GM23338 (cell line): ENCODE measurements at regions not wholly inside any gene's neighbourhood (a gene's known extent, or its start where the extent isn't known, plus 50 kb on each side); places are given as distances from the start of the nearest gene placed in this dataset.

Experiments
- ATAC-seq: fragments of 200-7000 bp; cut with Tn5 transposase; 3 replicates; pipeline ENCODE4 v1.9.1; 2020
- DNase-seq: peaks from one replicate; pipeline ENCODE4 v3.0.0-alpha.2; 2015; ENCODE audit warnings: low spot score
- H2AFZ ChIP-seq: fragments of 200-600 bp; sonication (generic); 2 replicates; pipeline ENCODE4 v1.8.0; 2016; ENCODE audit warnings: antibody characterized with exemption, mild to moderate bottlenecking, moderate library complexity
- H3F3A ChIP-seq: fragments of 200-600 bp; sonication (generic); replicated peaks from 2 replicates; pipeline ENCODE4 v1.8.0; 2017; ENCODE audit warnings: antibody characterized with exemption, mixed run types, low read depth
- H3K27ac ChIP-seq: fragments of 200-600 bp; sonication (generic); 2 replicates; pipeline ENCODE4 v1.6.1; 2016; ENCODE audit warnings: low read depth
- H3K27me3 ChIP-seq: fragments of 200-600 bp; sonication (generic); 2 replicates; pipeline ENCODE4 v1.8.0; 2016; ENCODE audit warnings: mild to moderate bottlenecking, mixed run types, moderate library complexity; ENCODE audit not compliant: insufficient read depth
- H3K36me3 ChIP-seq: fragments of 200-600 bp; sonication (generic); 2 replicates; pipeline ENCODE4 v1.8.0; 2016; ENCODE audit warnings: mild to moderate bottlenecking; ENCODE audit not compliant: insufficient read depth
- H3K4me1 ChIP-seq: fragments of 200-600 bp; sonication (generic); 2 replicates; pipeline ENCODE4 v1.8.0; 2016; ENCODE audit warnings: mild to moderate bottlenecking, moderate library complexity; ENCODE audit not compliant: insufficient read depth
- H3K4me2 ChIP-seq: fragments of 200-600 bp; sonication (generic); 2 replicates; pipeline ENCODE4 v1.7.1; 2017; ENCODE audit warnings: mixed run types
- H3K4me3 ChIP-seq: fragments of 200-600 bp; sonication (generic); 2 replicates; pipeline ENCODE4 v1.6.1; 2016; ENCODE audit warnings: mixed run types
- H3K79me2 ChIP-seq: fragments of 200-600 bp; sonication (generic); replicated peaks from 2 replicates; pipeline ENCODE4 v1.8.0; 2017; ENCODE audit warnings: mild to moderate bottlenecking; ENCODE audit not compliant: insufficient read depth
- H3K9me2 ChIP-seq: fragments of 200-600 bp; sonication (generic); 2 replicates; pipeline ENCODE4 v1.8.0; 2017; ENCODE audit not compliant: insufficient read depth
- H4K20me1 ChIP-seq: fragments of 200-600 bp; sonication (generic); replicated peaks from 2 replicates; pipeline ENCODE4 v1.8.0; 2017; ENCODE audit warnings: mild to moderate bottlenecking; ENCODE audit not compliant: insufficient read depth
- H3K27ac Mint-ChIP-seq: 2 replicates; pipeline ENCODE4 v1.8.0; 2020; ENCODE audit warnings: inconsistent platforms, mild to moderate bottlenecking, moderate library complexity, mixed read lengths
- H3K27me3 Mint-ChIP-seq: 3 replicates; pipeline ENCODE4 v1.8.0; 2022; ENCODE audit warnings: low read depth, mild to moderate bottlenecking, moderate library complexity, mixed read lengths, inconsistent platforms; ENCODE audit not compliant: insufficient read depth, poor library complexity
- H3K36me3 Mint-ChIP-seq: 3 replicates; pipeline ENCODE4 v1.8.0; 2021; ENCODE audit warnings: low read depth, mild to moderate bottlenecking, inconsistent platforms, moderate library complexity, mixed read lengths
- H3K4me1 Mint-ChIP-seq: 3 replicates; pipeline ENCODE4 v1.8.0; 2020; ENCODE audit warnings: mild to moderate bottlenecking, inconsistent platforms, mixed read lengths
- H3K4me3 Mint-ChIP-seq: 3 replicates; pipeline ENCODE4 v1.8.0; 2021; ENCODE audit warnings: moderate library complexity, mild to moderate bottlenecking, inconsistent platforms, mixed read lengths
- H3K9me3 Mint-ChIP-seq: 3 replicates; pipeline ENCODE4 v1.8.0; 2020; ENCODE audit warnings: moderate library complexity, mild to moderate bottlenecking, inconsistent platforms, mixed read lengths
- CREB1 ChIP-seq: fragments of 250-450 bp; sonication (Bioruptor Pico); IDR thresholded peaks from 2 replicates; pipeline ENCODE4 v1.5.0; 2020; ENCODE audit warnings: low read depth, mild to moderate bottlenecking, moderate library complexity
- ETS1 ChIP-seq: IDR thresholded peaks from 2 replicates; pipeline ENCODE4 v1.6.1; 2016; ENCODE audit warnings: antibody characterized with exemption
- EZH2 ChIP-seq: fragments of 200-600 bp; sonication (generic); IDR thresholded peaks from one replicate; pipeline ENCODE4 v1.8.0; 2017; ENCODE audit warnings: antibody characterized with exemption, mild to moderate bottlenecking, low read depth; ENCODE audit not compliant: unreplicated experiment
- EZH2phosphoT487 ChIP-seq: fragments of 200-600 bp; sonication (generic); IDR thresholded peaks from one replicate; pipeline ENCODE4 v1.8.1; 2018; ENCODE audit warnings: antibody characterized with exemption; ENCODE audit not compliant: unreplicated experiment
- JUNB ChIP-seq: IDR thresholded peaks from one replicate; pipeline ENCODE4 v1.6.1; 2016; ENCODE audit warnings: antibody characterized with exemption; ENCODE audit not compliant: unreplicated experiment
- NANOG ChIP-seq: IDR thresholded peaks from 2 replicates; pipeline ENCODE4 v1.6.1; 2016; ENCODE audit warnings: antibody characterized with exemption, borderline replicate concordance
- POLR2AphosphoS5 ChIP-seq: IDR thresholded peaks from 2 replicates; pipeline ENCODE4 v1.6.1; 2016; ENCODE audit warnings: antibody characterized with exemption, low read depth
- REST ChIP-seq: IDR thresholded peaks from one replicate; pipeline ENCODE4 v1.6.1; 2018; ENCODE audit warnings: antibody characterized with exemption; ENCODE audit not compliant: unreplicated experiment
- STAT1 ChIP-seq: IDR thresholded peaks from one replicate; pipeline ENCODE4 v1.6.1; 2016; ENCODE audit warnings: antibody characterized with exemption; ENCODE audit not compliant: unreplicated experiment
- ZNF114 ChIP-seq: fragments of 250-450 bp; sonication (Bioruptor Pico); IDR thresholded peaks from 2 replicates; pipeline ENCODE4 v1.5.0; 2020; ENCODE audit warnings: mild to moderate bottlenecking, moderate library complexity
- ZNF331 ChIP-seq: fragments of 250-450 bp; sonication (Bioruptor Pico); IDR thresholded peaks from 2 replicates; pipeline ENCODE4 v1.5.0; 2020; ENCODE audit warnings: low read depth, mild to moderate bottlenecking, moderate library complexity
- TF ChIP-seq, protein P1 (sequence below): fragments of 250-450 bp; sonication (Bioruptor Pico); IDR thresholded peaks from 2 replicates; pipeline ENCODE4 v1.5.0; 2020; ENCODE audit warnings: mild to moderate bottlenecking, moderate library complexity
- TF ChIP-seq, protein P2 (sequence below), 2 experiments: fragments of 200-600 bp in 1 of 2; sonication (generic) in 1 of 2; conservative IDR thresholded peaks; 2 replicates each; pipeline versions ENCODE4 v1.5.1 to v1.6.1; 2016 to 2017; ENCODE audit warnings: antibody characterized with exemption in 2 of 2, low read depth in 2 of 2, mild to moderate bottlenecking in 2 of 2, moderate library complexity in 1 of 2

GRCh38 chr4:173852775-173853174, 322.7 kb upstream of the HAND2 start:
- no peaks in the 10 kb centered on the region for H4K20me1 ChIP-seq
- TF ChIP-seq EZH2 (no peak), ZNF114 (no peak), POLR2AphosphoS5 (no peak), NANOG (no peak), EZH2phosphoT487 (no peak), STAT1 (no peak), CREB1 (no peak), ZNF331 (CRISPR knock-in tag) (no peak), REST (no peak), ETS1 (no peak), JUNB (no peak)
- TF ChIP-seq, protein P1, sequence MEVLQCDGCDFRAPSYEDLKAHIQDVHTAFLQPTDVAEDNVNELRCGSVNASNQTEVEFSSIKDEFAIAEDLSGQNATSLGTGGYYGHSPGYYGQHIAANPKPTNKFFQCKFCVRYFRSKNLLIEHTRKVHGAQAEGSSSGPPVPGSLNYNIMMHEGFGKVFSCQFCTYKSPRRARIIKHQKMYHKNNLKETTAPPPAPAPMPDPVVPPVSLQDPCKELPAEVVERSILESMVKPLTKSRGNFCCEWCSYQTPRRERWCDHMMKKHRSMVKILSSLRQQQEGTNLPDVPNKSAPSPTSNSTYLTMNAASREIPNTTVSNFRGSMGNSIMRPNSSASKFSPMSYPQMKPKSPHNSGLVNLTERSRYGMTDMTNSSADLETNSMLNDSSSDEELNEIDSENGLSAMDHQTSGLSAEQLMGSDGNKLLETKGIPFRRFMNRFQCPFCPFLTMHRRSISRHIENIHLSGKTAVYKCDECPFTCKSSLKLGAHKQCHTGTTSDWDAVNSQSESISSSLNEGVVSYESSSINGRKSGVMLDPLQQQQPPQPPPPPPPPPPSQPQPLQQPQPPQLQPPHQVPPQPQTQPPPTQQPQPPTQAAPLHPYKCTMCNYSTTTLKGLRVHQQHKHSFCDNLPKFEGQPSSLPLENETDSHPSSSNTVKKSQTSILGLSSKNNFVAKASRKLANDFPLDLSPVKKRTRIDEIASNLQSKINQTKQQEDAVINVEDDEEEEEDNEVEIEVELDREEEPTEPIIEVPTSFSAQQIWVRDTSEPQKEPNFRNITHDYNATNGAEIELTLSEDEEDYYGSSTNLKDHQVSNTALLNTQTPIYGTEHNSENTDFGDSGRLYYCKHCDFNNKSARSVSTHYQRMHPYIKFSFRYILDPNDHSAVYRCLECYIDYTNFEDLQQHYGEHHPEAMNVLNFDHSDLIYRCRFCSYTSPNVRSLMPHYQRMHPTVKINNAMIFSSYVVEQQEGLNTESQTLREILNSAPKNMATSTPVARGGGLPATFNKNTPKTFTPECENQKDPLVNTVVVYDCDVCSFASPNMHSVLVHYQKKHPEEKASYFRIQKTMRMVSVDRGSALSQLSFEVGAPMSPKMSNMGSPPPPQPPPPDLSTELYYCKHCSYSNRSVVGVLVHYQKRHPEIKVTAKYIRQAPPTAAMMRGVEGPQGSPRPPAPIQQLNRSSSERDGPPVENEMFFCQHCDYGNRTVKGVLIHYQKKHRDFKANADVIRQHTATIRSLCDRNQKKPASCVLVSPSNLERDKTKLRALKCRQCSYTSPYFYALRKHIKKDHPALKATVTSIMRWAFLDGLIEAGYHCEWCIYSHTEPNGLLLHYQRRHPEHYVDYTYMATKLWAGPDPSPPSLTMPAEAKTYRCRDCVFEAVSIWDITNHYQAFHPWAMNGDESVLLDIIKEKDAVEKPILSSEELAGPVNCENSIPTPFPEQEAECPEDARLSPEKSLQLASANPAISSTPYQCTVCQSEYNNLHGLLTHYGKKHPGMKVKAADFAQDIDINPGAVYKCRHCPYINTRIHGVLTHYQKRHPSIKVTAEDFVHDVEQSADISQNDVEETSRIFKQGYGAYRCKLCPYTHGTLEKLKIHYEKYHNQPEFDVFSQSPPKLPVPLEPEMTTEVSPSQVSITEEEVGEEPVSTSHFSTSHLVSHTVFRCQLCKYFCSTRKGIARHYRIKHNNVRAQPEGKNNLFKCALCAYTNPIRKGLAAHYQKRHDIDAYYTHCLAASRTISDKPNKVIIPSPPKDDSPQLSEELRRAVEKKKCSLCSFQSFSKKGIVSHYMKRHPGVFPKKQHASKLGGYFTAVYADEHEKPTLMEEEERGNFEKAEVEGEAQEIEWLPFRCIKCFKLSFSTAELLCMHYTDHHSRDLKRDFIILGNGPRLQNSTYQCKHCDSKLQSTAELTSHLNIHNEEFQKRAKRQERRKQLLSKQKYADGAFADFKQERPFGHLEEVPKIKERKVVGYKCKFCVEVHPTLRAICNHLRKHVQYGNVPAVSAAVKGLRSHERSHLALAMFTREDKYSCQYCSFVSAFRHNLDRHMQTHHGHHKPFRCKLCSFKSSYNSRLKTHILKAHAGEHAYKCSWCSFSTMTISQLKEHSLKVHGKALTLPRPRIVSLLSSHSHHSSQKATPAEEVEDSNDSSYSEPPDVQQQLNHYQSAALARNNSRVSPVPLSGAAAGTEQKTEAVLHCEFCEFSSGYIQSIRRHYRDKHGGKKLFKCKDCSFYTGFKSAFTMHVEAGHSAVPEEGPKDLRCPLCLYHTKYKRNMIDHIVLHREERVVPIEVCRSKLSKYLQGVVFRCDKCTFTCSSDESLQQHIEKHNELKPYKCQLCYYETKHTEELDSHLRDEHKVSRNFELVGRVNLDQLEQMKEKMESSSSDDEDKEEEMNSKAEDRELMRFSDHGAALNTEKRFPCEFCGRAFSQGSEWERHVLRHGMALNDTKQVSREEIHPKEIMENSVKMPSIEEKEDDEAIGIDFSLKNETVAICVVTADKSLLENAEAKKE (CRISPR knock-in tag), result no peak
- TF ChIP-seq, protein P2, sequence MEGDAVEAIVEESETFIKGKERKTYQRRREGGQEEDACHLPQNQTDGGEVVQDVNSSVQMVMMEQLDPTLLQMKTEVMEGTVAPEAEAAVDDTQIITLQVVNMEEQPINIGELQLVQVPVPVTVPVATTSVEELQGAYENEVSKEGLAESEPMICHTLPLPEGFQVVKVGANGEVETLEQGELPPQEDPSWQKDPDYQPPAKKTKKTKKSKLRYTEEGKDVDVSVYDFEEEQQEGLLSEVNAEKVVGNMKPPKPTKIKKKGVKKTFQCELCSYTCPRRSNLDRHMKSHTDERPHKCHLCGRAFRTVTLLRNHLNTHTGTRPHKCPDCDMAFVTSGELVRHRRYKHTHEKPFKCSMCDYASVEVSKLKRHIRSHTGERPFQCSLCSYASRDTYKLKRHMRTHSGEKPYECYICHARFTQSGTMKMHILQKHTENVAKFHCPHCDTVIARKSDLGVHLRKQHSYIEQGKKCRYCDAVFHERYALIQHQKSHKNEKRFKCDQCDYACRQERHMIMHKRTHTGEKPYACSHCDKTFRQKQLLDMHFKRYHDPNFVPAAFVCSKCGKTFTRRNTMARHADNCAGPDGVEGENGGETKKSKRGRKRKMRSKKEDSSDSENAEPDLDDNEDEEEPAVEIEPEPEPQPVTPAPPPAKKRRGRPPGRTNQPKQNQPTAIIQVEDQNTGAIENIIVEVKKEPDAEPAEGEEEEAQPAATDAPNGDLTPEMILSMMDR (conservative IDR thresholded peaks at IDR 0.05; ENCODE audit: low read depth in 2 of 2), result no peak
- ATAC-seq, result no peak
- no peak overlapping the region for H3K4me2 ChIP-seq
- no peaks in the 10 kb centered on the region for H3K27me3 ChIP-seq
- H3K27ac ChIP-seq, result no peak overlapping the region
- DNase-seq, result no peak
- no peaks in the 10 kb centered on the region for H3K9me3 Mint-ChIP-seq
- no peaks in the 10 kb centered on the region for H3K36me3 ChIP-seq
- no peaks in the 10 kb centered on the region for H3F3A ChIP-seq
- no peaks in the 10 kb centered on the region for H3K36me3 Mint-ChIP-seq
- no peaks in the 10 kb centered on the region for H3K27me3 Mint-ChIP-seq
- no peaks in the 10 kb centered on the region for H3K4me1 Mint-ChIP-seq
- no peak overlapping the region for H3K4me3 ChIP-seq
- H3K9me2 ChIP-seq, result no peaks in the 10 kb centered on the region; the same call in 1 of the 2 replicates
- H3K4me3 Mint-ChIP-seq, result no peak overlapping the region
- H3K79me2 ChIP-seq, result no peaks in the 10 kb centered on the region
- H2AFZ ChIP-seq, result no peak overlapping the region
- no peaks in the 10 kb centered on the region for H3K4me1 ChIP-seq
- H3K27ac Mint-ChIP-seq, result no peak overlapping the region
